Neural progenitor cell (in vitro differentiated cells): ENCODE measurements at regions not wholly inside any gene's neighbourhood (a gene's known extent, or its start where the extent isn't known, plus 50 kb on each side); places are given as distances from the start of the nearest gene placed in this dataset.

Experiments
- DNase-seq: peaks from one replicate; pipeline ENCODE4 v3.0.0-alpha.2; 2016; ENCODE audit warnings: low spot score
- H2AFZ ChIP-seq: fragments of 200-600 bp; sonication (generic); replicated peaks from 2 replicates; pipeline ENCODE4 v1.6.1; 2016; ENCODE audit warnings: antibody characterized with exemption
- H3F3A ChIP-seq: fragments of 200-600 bp; sonication (generic); 2 replicates; pipeline ENCODE4 v1.6.1; 2016; ENCODE audit warnings: antibody characterized with exemption, low read depth
- H3K27ac ChIP-seq: fragments of 200-600 bp; sonication (generic); 2 replicates; pipeline ENCODE4 v1.5.1; 2016; ENCODE audit warnings: mild to moderate bottlenecking
- H3K27me3 ChIP-seq: fragments of 200-600 bp; sonication (generic); 2 replicates; pipeline ENCODE4 v1.6.1; 2016; ENCODE audit warnings: mild to moderate bottlenecking, moderate library complexity
- H3K36me3 ChIP-seq: fragments of 200-600 bp; sonication (generic); 2 replicates; pipeline ENCODE4 v1.5.1; 2016
- H3K4me1 ChIP-seq: fragments of 200-600 bp; sonication (generic); 2 replicates; pipeline ENCODE4 v1.6.1; 2016; ENCODE audit warnings: mixed run types
- H3K4me2 ChIP-seq: fragments of 200-600 bp; sonication (generic); 2 replicates; pipeline ENCODE4 v1.6.1; 2016
- H3K4me3 ChIP-seq: fragments of 200-600 bp; sonication (generic); 2 replicates; pipeline ENCODE4 v1.5.1; 2016
- H3K79me2 ChIP-seq: fragments of 200-600 bp; sonication (generic); 2 replicates; pipeline ENCODE4 v1.6.1; 2016; ENCODE audit warnings: low read depth
- H3K9ac ChIP-seq: fragments of 200-600 bp; sonication (generic); 2 replicates; pipeline ENCODE4 v1.6.1; 2016
- H3K9me3 ChIP-seq: fragments of 200-600 bp; sonication (generic); 2 replicates; pipeline ENCODE4 v1.5.1; 2016; ENCODE audit warnings: low read depth
- H4K20me1 ChIP-seq: fragments of 200-600 bp; sonication (generic); 2 replicates; pipeline ENCODE4 v1.6.1; 2016; ENCODE audit warnings: low read depth
- H3K27ac Mint-ChIP-seq: 3 replicates; pipeline ENCODE4 v1.8.0; 2021; ENCODE audit warnings: mixed read lengths
- H3K27me3 Mint-ChIP-seq: 2 replicates; pipeline ENCODE4 v1.8.0; 2022; ENCODE audit warnings: low read depth, mild to moderate bottlenecking, inconsistent platforms, moderate library complexity, mixed read lengths; ENCODE audit not compliant: insufficient read depth
- H3K36me3 Mint-ChIP-seq: 3 replicates; pipeline ENCODE4 v1.8.0; 2021; ENCODE audit warnings: mixed read lengths
- H3K4me1 Mint-ChIP-seq: 3 replicates; pipeline ENCODE4 v1.8.0; 2021; ENCODE audit warnings: mixed read lengths
- H3K4me3 Mint-ChIP-seq: 3 replicates; pipeline ENCODE4 v1.8.0; 2021; ENCODE audit warnings: mild to moderate bottlenecking, moderate library complexity, mixed read lengths
- H3K9me3 Mint-ChIP-seq: 3 replicates; pipeline ENCODE4 v1.8.0; 2020; ENCODE audit warnings: mixed read lengths
- EZH2 ChIP-seq: fragments of 200-600 bp; sonication (generic); IDR thresholded peaks from 2 replicates; pipeline ENCODE4 v1.6.1; 2017; ENCODE audit warnings: antibody characterized with exemption, mild to moderate bottlenecking, moderate library complexity
- EZH2phosphoT487 ChIP-seq: fragments of 200-600 bp; sonication (generic); IDR thresholded peaks from 2 replicates; pipeline ENCODE4 v1.6.1; 2017; ENCODE audit warnings: antibody characterized with exemption
- TF ChIP-seq, protein P1 (sequence below): fragments of 200-600 bp; sonication (generic); IDR thresholded peaks from 2 replicates; pipeline ENCODE4 v1.5.1; 2017; ENCODE audit warnings: antibody characterized with exemption, mild to moderate bottlenecking

DNA sequence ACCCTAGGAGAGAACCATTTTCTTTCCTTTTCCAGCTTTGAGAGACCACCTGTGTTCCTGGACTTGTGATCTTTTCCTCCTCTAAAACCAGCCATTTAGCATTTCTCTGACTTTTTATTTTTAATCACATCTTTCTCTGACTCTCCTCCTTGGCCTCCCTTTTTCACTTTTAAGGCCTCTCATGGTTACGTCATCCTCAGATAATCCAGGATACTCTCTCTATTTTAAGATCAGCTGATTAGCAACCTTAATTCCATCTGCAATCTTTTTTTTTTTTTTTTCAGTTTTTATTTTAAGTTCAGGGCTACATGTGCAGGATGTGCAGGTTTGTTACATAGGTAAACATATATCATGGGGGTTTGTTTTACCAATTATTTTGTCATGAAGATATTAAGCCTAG is 54.0 kb downstream of the RFPL4B start:
- H3K36me3 Mint-ChIP-seq = no peaks in the 10 kb centered on the region
- H3K4me1 Mint-ChIP-seq = peaks cover 8% of the 10 kb centered on the region
- H3K9me3 Mint-ChIP-seq = peaks cover 39% of the 10 kb centered on the region
- no peak overlapping the region for H3K27ac Mint-ChIP-seq
- no peak overlapping the region for H3K4me3 Mint-ChIP-seq
- Histone ChIP-seq H3K4me1 (no peaks in the 10 kb centered on the region), H3K27me3 (no peaks in the 10 kb centered on the region), H2AFZ (no peak overlapping the region), H3K9ac (no peak overlapping the region), H3K27ac (no peak overlapping the region), H3F3A (no peaks in the 10 kb centered on the region), H3K79me2 (no peaks in the 10 kb centered on the region), H3K36me3 (no peaks in the 10 kb centered on the region), H3K4me2 (no peak overlapping the region), H3K4me3 (no peak overlapping the region), H4K20me1 (no peaks in the 10 kb centered on the region), H3K9me3 (no peaks in the 10 kb centered on the region)
- no peak for DNase-seq
- TF ChIP-seq, protein P1, sequence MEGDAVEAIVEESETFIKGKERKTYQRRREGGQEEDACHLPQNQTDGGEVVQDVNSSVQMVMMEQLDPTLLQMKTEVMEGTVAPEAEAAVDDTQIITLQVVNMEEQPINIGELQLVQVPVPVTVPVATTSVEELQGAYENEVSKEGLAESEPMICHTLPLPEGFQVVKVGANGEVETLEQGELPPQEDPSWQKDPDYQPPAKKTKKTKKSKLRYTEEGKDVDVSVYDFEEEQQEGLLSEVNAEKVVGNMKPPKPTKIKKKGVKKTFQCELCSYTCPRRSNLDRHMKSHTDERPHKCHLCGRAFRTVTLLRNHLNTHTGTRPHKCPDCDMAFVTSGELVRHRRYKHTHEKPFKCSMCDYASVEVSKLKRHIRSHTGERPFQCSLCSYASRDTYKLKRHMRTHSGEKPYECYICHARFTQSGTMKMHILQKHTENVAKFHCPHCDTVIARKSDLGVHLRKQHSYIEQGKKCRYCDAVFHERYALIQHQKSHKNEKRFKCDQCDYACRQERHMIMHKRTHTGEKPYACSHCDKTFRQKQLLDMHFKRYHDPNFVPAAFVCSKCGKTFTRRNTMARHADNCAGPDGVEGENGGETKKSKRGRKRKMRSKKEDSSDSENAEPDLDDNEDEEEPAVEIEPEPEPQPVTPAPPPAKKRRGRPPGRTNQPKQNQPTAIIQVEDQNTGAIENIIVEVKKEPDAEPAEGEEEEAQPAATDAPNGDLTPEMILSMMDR = no peak
- TF ChIP-seq EZH2phosphoT487 (no peak), EZH2 (no peak)
- H3K27me3 Mint-ChIP-seq = peaks cover under 1% of the 10 kb centered on the region

DNA sequence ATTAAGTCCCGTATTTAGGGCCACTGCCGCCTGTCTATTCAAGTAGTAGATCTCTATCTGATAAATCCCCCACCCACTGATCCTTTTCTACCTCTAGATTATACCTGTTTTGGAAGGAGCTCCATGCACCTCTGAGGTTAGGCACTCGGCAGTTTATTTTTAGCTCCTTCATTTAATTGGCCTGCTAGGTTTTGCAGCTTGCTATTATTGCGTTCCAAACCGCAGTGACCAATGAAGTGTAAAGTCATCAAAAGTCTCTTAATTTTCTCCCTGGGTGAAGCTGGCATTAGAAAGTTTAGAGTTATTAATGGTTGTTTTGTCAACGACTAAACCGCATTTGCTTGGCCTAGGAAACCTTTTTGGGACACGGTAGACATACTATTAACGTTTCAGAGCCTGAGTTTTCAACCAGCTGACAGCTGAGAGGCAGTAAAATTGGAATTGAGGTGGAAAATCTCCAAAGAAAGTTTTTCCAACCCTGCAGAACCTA is 60.0 kb downstream of the RFPL4B start:
- Mint-ChIP-seq H3K4me1 (peaks cover 36% of the 10 kb centered on the region), H3K9me3 (peaks cover 17% of the 10 kb centered on the region)

DNA sequence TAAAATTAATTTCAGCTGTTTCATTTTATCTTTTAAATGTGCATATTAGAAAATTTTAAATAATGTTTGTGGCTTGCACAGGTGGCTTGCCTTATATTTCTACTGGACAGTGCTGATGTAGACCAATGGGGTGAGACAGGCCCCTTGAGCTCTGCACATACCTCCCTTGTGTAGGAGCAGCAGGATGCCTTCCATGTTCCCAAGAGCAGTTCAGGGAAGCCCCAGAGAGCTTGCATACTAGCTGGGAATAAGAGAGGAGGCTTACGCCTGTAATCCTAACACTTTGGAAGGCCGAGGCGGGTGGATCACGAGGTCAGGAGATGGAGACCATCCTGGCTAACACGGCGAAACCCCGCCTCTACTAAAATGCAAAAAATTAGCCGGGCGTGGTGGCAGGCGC is 61.4 kb downstream of the RFPL4B start:
- Histone ChIP-seq H4K20me1 (no peaks in the 10 kb centered on the region), H3K27me3 (no peaks in the 10 kb centered on the region), H3K4me2 (no peak overlapping the region), H2AFZ (no peak overlapping the region), H3K9ac (no peak overlapping the region), H3K4me1 (peaks cover 20% of the 10 kb centered on the region), H3K9me3 (no peaks in the 10 kb centered on the region), H3F3A (peaks cover 6% of the 10 kb centered on the region), H3K27ac (no peak overlapping the region), H3K4me3 (no peak overlapping the region), H3K79me2 (no peaks in the 10 kb centered on the region), H3K36me3 (no peaks in the 10 kb centered on the region)
- DNase-seq = peak; percentile 26
- Mint-ChIP-seq H3K9me3 (peaks cover 5% of the 10 kb centered on the region), H3K27me3 (peaks cover 4% of the 10 kb centered on the region), H3K4me3 (no peak overlapping the region), H3K4me1 (peaks cover 36% of the 10 kb centered on the region), H3K36me3 (no peaks in the 10 kb centered on the region), H3K27ac (no peak overlapping the region)
- no peak for TF ChIP-seq EZH2
- no peak for TF ChIP-seq EZH2phosphoT487
- TF ChIP-seq, protein P1 = no peak

More for the DNA sequence above, 60.0 kb downstream of the RFPL4B start:
- no peak overlapping the region for H3K27ac Mint-ChIP-seq
- Histone ChIP-seq H3F3A (peaks cover 6% of the 10 kb centered on the region), H3K4me1 (peaks cover 20% of the 10 kb centered on the region), H2AFZ (no peak overlapping the region), H3K36me3 (no peaks in the 10 kb centered on the region), H3K27me3 (no peaks in the 10 kb centered on the region), H3K9me3 (no peaks in the 10 kb centered on the region), H3K4me2 (no peak overlapping the region), H3K27ac (no peak overlapping the region), H4K20me1 (no peaks in the 10 kb centered on the region), H3K4me3 (no peak overlapping the region), H3K9ac (no peak overlapping the region), H3K79me2 (no peaks in the 10 kb centered on the region)
- DNase-seq = no peak
- H3K27me3 Mint-ChIP-seq = peaks cover 4% of the 10 kb centered on the region
- H3K4me3 Mint-ChIP-seq = no peak overlapping the region
- TF ChIP-seq EZH2 (no peak), EZH2phosphoT487 (no peak)
- TF ChIP-seq, protein P1 = no peak
- no peaks in the 10 kb centered on the region for H3K36me3 Mint-ChIP-seq
